GM18502 (cell line): ENCODE measurements at regions not wholly inside any gene's neighbourhood (a gene's known extent, or its start where the extent isn't known, plus 50 kb on each side); places are given as distances from the start of the nearest gene placed in this dataset.
"Not testable (repeated sequence)": the region's sequence is repeated elsewhere in the genome, so short reads cannot be mapped to it uniquely, and the experiment has no call there.

Source experiments
- ATAC-seq: cut with Tn5 transposase; IDR thresholded peaks from one replicate; pipeline ENCODE4 v1.9.1; 2021; ENCODE audit warnings: mild to moderate bottlenecking; ENCODE audit not compliant: unreplicated experiment, poor library complexity

GRCh38 chr9:111095441-111095840, 57.2 kb upstream of the LPAR1 start:
- ATAC-seq: no peak

GRCh38 chr9:111094958-111095357, 56.7 kb upstream of the LPAR1 start:
- ATAC-seq: no peak

GRCh38 chr9:111094433-111094924, 56.2 kb upstream of the LPAR1 start:
- ATAC-seq: no peak

- not testable (repeated sequence) for ATAC-seq
Observed at GRCh38 chr9:111092167-111092566, 53.9 kb upstream of the LPAR1 start.
